CD4-positive, alpha-beta T cell treated with Interleukin-6 at 100 ng/mL for 8 hours (primary cell): ENCODE measurements at regions not wholly inside any gene's neighbourhood (a gene's known extent, or its start where the extent isn't known, plus 50 kb on each side); places are given as distances from the start of the nearest gene placed in this dataset.
"Not testable (repeated sequence)": the region's sequence is repeated elsewhere in the genome, so short reads cannot be mapped to it uniquely, and the experiment has no call there.

Experiments
- DNase-seq: peaks from one replicate; pipeline ENCODE4 v3.0.0-alpha.2; 2020; ENCODE audit warnings: mixed read lengths, low spot score

- no peak for DNase-seq
These were observed 452.5 kb downstream of the ZNF516 start for GRCh38 chr18:76042511-76042910.

- no peak for DNase-seq
These were observed 476.8 kb downstream of the ZNF516 start for GRCh38 chr18:76018210-76018609.

GRCh38 chr18:76013057-76013456 lies 482.0 kb downstream of the ZNF516 start:
- no peak for DNase-seq

GRCh38 chr18:76005632-76006208 lies 489.3 kb downstream of the ZNF516 start:
- no peak for DNase-seq

- not testable (repeated sequence) for DNase-seq
These were observed 507.1 kb downstream of the ZNF516 start for GRCh38 chr18:75987913-75988312.

GRCh38 chr18:75984853-75985252 lies 510.2 kb downstream of the ZNF516 start:
- no peak for DNase-seq

GRCh38 chr18:75981102-75981501 lies 513.9 kb downstream of the ZNF516 start:
- DNase-seq: no peak

- DNase-seq: no peak
These were observed 518.0 kb downstream of the ZNF516 start for GRCh38 chr18:75977081-75977480.

- DNase-seq: no peak
These were observed 524.8 kb downstream of the ZNF516 start for GRCh38 chr18:75970212-75970611.

GRCh38 chr18:75966431-75966830 lies 528.6 kb downstream of the ZNF516 start:
- no peak for DNase-seq

GRCh38 chr18:75962036-75962572 lies 532.9 kb downstream of the ZNF516 start:
- DNase-seq: no peak

GRCh38 chr18:75960356-75960755 lies 532.9 kb upstream of the SMIM21 start:
- DNase-seq: not testable (repeated sequence)

GRCh38 chr18:75959150-75959549 lies 531.6 kb upstream of the SMIM21 start:
- DNase-seq: no peak

GRCh38 chr18:75958683-75959082 lies 531.2 kb upstream of the SMIM21 start:
- DNase-seq: no peak

GRCh38 chr18:75945265-75945933 lies 517.9 kb upstream of the SMIM21 start:
- DNase-seq: no peak

- DNase-seq: no peak
These were observed 509.8 kb upstream of the SMIM21 start for GRCh38 chr18:75937306-75937705.

GRCh38 chr18:75936862-75937261 lies 509.4 kb upstream of the SMIM21 start:
- no peak for DNase-seq

GRCh38 chr18:75931079-75931478 lies 503.6 kb upstream of the SMIM21 start:
- DNase-seq: no peak

- no peak for DNase-seq
These were observed 501.2 kb upstream of the SMIM21 start for GRCh38 chr18:75928706-75929105.

GRCh38 chr18:75927791-75928190 lies 500.3 kb upstream of the SMIM21 start:
- DNase-seq: no peak

GRCh38 chr18:75926811-75927210 lies 499.3 kb upstream of the SMIM21 start:
- no peak for DNase-seq

GRCh38 chr18:75923169-75923568 lies 495.7 kb upstream of the SMIM21 start:
- DNase-seq: no peak

- DNase-seq: no peak
These were observed 489.1 kb upstream of the SMIM21 start for GRCh38 chr18:75916624-75916982.
